Body of pancreas (tissue), 4 donors: ENCODE measurements at regions not wholly inside any gene's neighbourhood (a gene's known extent, or its start where the extent isn't known, plus 50 kb on each side); places are given as distances from the start of the nearest gene placed in this dataset.

Experiments
- ATAC-seq: fragments of 150-250 bp; one replicate; pipeline ENCODE4 v1.9.1; 2016
- DNase-seq, 4 donors: peaks; one replicate each; pipeline ENCODE4 v3.0.0-alpha.2; 2019
- H3K27ac ChIP-seq, 4 donors: fragments of 200-600 bp; sonication (generic); 1 replicate in 3 of 4; 2 replicates in 1 of 4; pipeline versions ENCODE4 v1.5.1 to v1.6.1; 2016 to 2019; ENCODE audit warnings: mild to moderate bottlenecking in 1 of 4, mixed read lengths in 1 of 4, moderate library complexity in 1 of 4
- H3K27me3 ChIP-seq, 2 donors: fragments of 200-600 bp; sonication (generic); one replicate each; pipeline ENCODE4 v1.6.0; 2016; ENCODE audit warnings: mild to moderate bottlenecking in 1 of 2
- H3K36me3 ChIP-seq, 2 donors: fragments of 200-600 bp; sonication (generic); replicated peaks in 1 of 2; 2 replicates each; pipeline ENCODE4 v1.5.1; 2016; ENCODE audit warnings: low read depth in 2 of 2; ENCODE audit not compliant: insufficient read depth in 1 of 2
- H3K4me1 ChIP-seq: fragments of 200-600 bp; sonication (generic); one replicate; pipeline ENCODE4 v1.6.0; 2016
- H3K4me3 ChIP-seq, 2 donors: fragments of 200-600 bp; sonication (generic); 1 replicate in 1 of 2; 2 replicates in 1 of 2; pipeline ENCODE4 v1.5.1; 2016 to 2019
- H3K9me3 ChIP-seq, 3 donors: fragments of 200-600 bp; sonication (generic); 1 replicate in 2 of 3; 2 replicates in 1 of 3; pipeline ENCODE4 v1.5.1; 2016
- CTCF ChIP-seq, 7 experiments: fragments of 450-650 bp in 4 of 7; fragments of 200-600 bp in 3 of 7; sonication (generic) in 3 of 7; IDR thresholded peaks; one replicate each; pipeline ENCODE4 v1.5.1; 2016 to 2019; ENCODE audit warnings: antibody characterized with exemption in 7 of 7
- POLR2A ChIP-seq, 3 donors: fragments of 450-650 bp; IDR thresholded peaks; one replicate each; pipeline ENCODE4 v1.6.1; 2016; ENCODE audit warnings: antibody characterized with exemption in 3 of 3, mild to moderate bottlenecking in 2 of 3
- WGBS, 2 donors: methylation state at CpG; one replicate each; pipeline ENCODE4 v1.1.5; 2017; 5-methylcytosine and 5-hydroxymethylcytosine counted together
- intact Hi-C: fragments of 100-400 bp; cut with DNase I; formaldehyde crosslinking; loops from one replicate; pipeline ENCODE4 v1.15.1; 2023

DNA sequence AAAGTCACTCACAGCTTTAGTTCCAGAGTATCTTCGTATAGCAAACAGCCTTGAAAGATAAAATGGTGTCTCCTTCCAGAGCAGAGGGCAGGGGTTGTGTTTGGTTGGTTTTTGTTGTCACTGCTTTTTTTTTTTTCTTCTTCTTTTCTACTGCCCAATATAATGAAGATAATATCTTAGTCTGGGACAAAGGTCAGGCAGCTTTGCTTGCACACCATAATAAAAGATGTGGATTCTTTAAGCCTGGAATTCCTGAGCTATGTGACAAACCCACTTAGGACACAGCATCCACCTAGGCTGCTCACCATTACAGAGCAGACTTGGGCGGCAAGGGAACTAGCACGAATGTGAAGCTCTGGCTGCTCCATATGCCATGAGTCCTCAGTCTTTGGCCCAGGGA, 165.6 kb upstream of the MIR17HG start:
- 67 to 72% methylated on average over 3 of the region's 3 CpGs for WGBS, 2 donors
- no peak for DNase-seq
- no peak for TF ChIP-seq CTCF (IDR thresholded peaks at IDR 0.05)
- no peak for TF ChIP-seq POLR2A (IDR thresholded peaks at IDR 0.05)
- Histone ChIP-seq H3K36me3 (no peaks in the 10 kb centered on the region), H3K4me3 (no peak overlapping the region), H3K4me1 (no peaks in the 10 kb centered on the region), H3K9me3 (no peaks in the 10 kb centered on the region), H3K27me3 (no peaks in the 10 kb centered on the region), H3K27ac (no peak overlapping the region)
- intact Hi-C loops = loop anchor here (10.0 kb wide), 1 partner anchor 47 kb away; no protein-coding TSS in a partner anchor
- no peak for ATAC-seq

DNA sequence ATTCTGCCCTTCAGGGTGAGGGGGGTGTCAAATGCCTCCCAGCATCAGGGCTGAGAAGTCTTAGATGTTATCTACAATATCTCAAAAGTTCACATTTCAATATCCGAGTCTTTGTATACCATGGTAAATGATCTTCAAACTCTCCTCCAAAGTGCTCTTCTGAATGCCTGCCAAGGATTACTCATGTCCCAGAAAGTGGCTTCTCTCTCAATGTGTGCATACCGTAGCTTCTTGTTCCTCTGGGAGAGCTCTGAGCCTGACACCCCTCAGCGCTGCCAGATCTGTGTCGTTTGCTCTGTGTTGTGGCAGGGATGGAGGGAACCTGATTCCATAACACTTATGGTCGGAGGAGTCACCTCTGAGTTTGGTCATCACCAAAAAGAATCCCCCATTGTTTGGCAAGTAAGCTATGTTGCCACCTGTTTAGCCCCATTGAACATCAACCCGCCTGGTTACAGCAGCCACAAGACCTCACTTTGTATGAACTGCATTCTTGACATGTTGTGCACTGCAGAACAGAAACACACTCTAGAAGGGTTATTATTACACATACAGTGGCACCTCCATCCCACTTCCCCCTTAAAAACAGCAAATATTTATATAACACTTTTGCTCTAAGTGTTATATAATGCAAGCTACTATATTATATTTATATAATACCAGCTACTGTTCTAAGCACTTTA, 163.1 kb upstream of the MIR17HG start:
- DNase-seq (no peak), ATAC-seq (no peak)
- TF ChIP-seq POLR2A (IDR thresholded peaks at IDR 0.05) (no peak), CTCF (IDR thresholded peaks at IDR 0.05) (no peak)
- Histone ChIP-seq H3K9me3 (no peaks in the 10 kb centered on the region), H3K4me1 (no peaks in the 10 kb centered on the region), H3K27me3 (no peaks in the 10 kb centered on the region), H3K4me3 (no peak overlapping the region), H3K36me3 (no peaks in the 10 kb centered on the region), H3K27ac (no peak overlapping the region)
- WGBS, 2 donors = 31 to 39% methylated on average over 6 of the region's 6 CpGs
- intact Hi-C loops = loop anchor here (10.0 kb wide), 1 partner anchor 50 kb away; no protein-coding TSS in a partner anchor

DNA sequence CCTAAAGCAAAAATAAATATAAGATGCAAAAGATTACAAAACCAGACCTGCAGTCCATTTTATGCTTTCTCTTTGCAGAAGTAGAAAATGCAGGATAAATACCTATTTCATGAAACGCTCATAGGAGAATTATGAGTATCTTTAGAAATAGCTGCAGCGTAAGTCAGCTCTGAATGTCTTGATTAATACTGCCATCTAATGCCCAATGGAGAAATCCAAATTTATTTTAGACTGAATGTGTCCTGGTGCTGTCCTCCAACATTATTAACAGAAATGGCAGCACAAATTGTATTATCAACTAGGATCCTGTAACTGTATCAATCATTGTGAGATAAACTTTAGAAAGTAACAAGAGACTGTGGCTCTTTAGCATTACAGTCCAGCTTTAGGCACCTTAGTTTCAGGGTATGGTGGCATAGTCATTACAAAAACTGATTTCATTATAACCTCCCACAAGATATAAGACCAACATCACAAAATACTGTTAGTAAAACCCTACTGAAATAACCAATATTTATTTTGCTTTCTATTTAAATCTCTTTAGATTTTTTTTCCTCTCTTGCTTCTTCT, 162.1 kb upstream of the MIR17HG start:
- H3K4me1 ChIP-seq = no peaks in the 10 kb centered on the region
- no peaks in the 10 kb centered on the region for H3K27me3 ChIP-seq
- no peak for ATAC-seq
- H3K36me3 ChIP-seq = no peaks in the 10 kb centered on the region
- TF ChIP-seq POLR2A (IDR thresholded peaks at IDR 0.05) (no peak), CTCF (IDR thresholded peaks at IDR 0.05) (peak in 5 of 7 experiments; percentile 17 to 48 (median 35))
- DNase-seq = no peak
- 10 to 11% methylated on average over 2 of the region's 2 CpGs for WGBS, 2 donors
- no peak overlapping the region for H3K27ac ChIP-seq
- no peaks in the 10 kb centered on the region for H3K9me3 ChIP-seq
- H3K4me3 ChIP-seq = no peak overlapping the region
- intact Hi-C loops = loop anchor here (10.0 kb wide), 1 partner anchor 51 kb away; no protein-coding TSS in a partner anchor

GRCh38 chr13:91187522-91187921, 160.0 kb upstream of the MIR17HG start:
- intact Hi-C loops = loop anchor here (10.0 kb wide), 1 partner anchor 53 kb away; no protein-coding TSS in a partner anchor
- H3K4me3 ChIP-seq = no peak overlapping the region
- H3K36me3 ChIP-seq = no peaks in the 10 kb centered on the region
- no peaks in the 10 kb centered on the region for H3K27me3 ChIP-seq
- H3K9me3 ChIP-seq = no peaks in the 10 kb centered on the region
- TF ChIP-seq CTCF (IDR thresholded peaks at IDR 0.05) (no peak), POLR2A (IDR thresholded peaks at IDR 0.05) (no peak)
- no peak for ATAC-seq
- no peak for DNase-seq
- H3K27ac ChIP-seq = no peak overlapping the region
- no peaks in the 10 kb centered on the region for H3K4me1 ChIP-seq
